BLaER1 (cell line): ENCODE measurements at regions not wholly inside any gene's neighbourhood (a gene's known extent, or its start where the extent isn't known, plus 50 kb on each side); places are given as distances from the start of the nearest gene placed in this dataset.

ENCODE experiments used
- H3K27ac ChIP-seq: shearing (Covaris generic); formaldehyde crosslinking; 2 replicates; pipeline ENCODE4 v1.8.1; 2022
- H3K27me3 ChIP-seq: shearing (Covaris generic); formaldehyde crosslinking; 2 replicates; pipeline ENCODE4 v1.8.1; 2022
- H3K36me3 ChIP-seq: shearing (Covaris generic); formaldehyde crosslinking; 2 replicates; pipeline ENCODE4 v1.8.1; 2022
- H3K4me1 ChIP-seq: shearing (Covaris generic); formaldehyde crosslinking; 2 replicates; pipeline ENCODE4 v1.8.1; 2022
- H3K4me2 ChIP-seq: shearing (Covaris generic); formaldehyde crosslinking; 2 replicates; pipeline ENCODE4 v1.8.1; 2022
- H3K4me3 ChIP-seq: shearing (Covaris generic); formaldehyde crosslinking; 2 replicates; pipeline ENCODE4 v1.8.1; 2022
- H3K9ac ChIP-seq: shearing (Covaris generic); formaldehyde crosslinking; 2 replicates; pipeline ENCODE4 v1.8.1; 2022
- H3K9me3 ChIP-seq: shearing (Covaris generic); formaldehyde crosslinking; 2 replicates; pipeline ENCODE4 v1.8.1; 2022
- H4K20me1 ChIP-seq: shearing (Covaris generic); formaldehyde crosslinking; 2 replicates; pipeline ENCODE4 v1.8.1; 2022
- Cebpa-rat ChIP-seq: shearing (Covaris generic); IDR thresholded peaks from 2 replicates; pipeline ENCODE4 v1.8.1; 2022

- Histone ChIP-seq H3K9ac (no peak overlapping the region), H3K4me3 (no peak overlapping the region), H3K4me1 (0 out of 2 replicates have a peak, but pooled peaks cover 10% of the 10 kb centered on the region), H3K9me3 (no peaks in the 10 kb centered on the region), H3K36me3 (no peaks in the 10 kb centered on the region), H3K27ac (no peak overlapping the region), H4K20me1 (no peaks in the 10 kb centered on the region), H3K4me2 (no peak overlapping the region), H3K27me3 (no peaks in the 10 kb centered on the region)
- TF ChIP-seq Cebpa-rat: no peak
Observed at GRCh38 chr7:108809356-108809755, 239.7 kb downstream of the DNAJB9 start.

- no peaks in the 10 kb centered on the region for H3K9me3 ChIP-seq
- 0 out of 2 replicates have a peak, but pooled peaks cover 10% of the 10 kb centered on the region for H3K4me1 ChIP-seq
- no peak overlapping the region for H3K4me2 ChIP-seq
- no peak for TF ChIP-seq Cebpa-rat
- H3K27me3 ChIP-seq: no peaks in the 10 kb centered on the region
- no peaks in the 10 kb centered on the region for H3K36me3 ChIP-seq
- H3K4me3 ChIP-seq: no peak overlapping the region
- no peaks in the 10 kb centered on the region for H4K20me1 ChIP-seq
- H3K9ac ChIP-seq: no peak overlapping the region
- no peak overlapping the region for H3K27ac ChIP-seq
Observed at GRCh38 chr7:108810756-108811385, 241.2 kb downstream of the DNAJB9 start.

- Histone ChIP-seq H3K27me3 (no peaks in the 10 kb centered on the region), H3K4me2 (no peak overlapping the region), H4K20me1 (no peaks in the 10 kb centered on the region), H3K4me3 (no peak overlapping the region), H3K36me3 (no peaks in the 10 kb centered on the region), H3K9ac (no peak overlapping the region), H3K9me3 (no peaks in the 10 kb centered on the region), H3K4me1 (0 out of 2 replicates have a peak, but pooled peaks cover 9% of the 10 kb centered on the region), H3K27ac (no peak overlapping the region)
- no peak for TF ChIP-seq Cebpa-rat
Observed at GRCh38 chr7:108813251-108814014, 243.8 kb downstream of the DNAJB9 start.

GRCh38 chr7:108815815-108816214, 246.1 kb downstream of the DNAJB9 start:
- Histone ChIP-seq H3K9me3 (no peaks in the 10 kb centered on the region), H3K27me3 (no peaks in the 10 kb centered on the region), H3K4me2 (no peak overlapping the region), H3K9ac (no peak overlapping the region), H3K4me1 (no peaks in the 10 kb centered on the region), H3K27ac (no peak overlapping the region), H3K36me3 (no peaks in the 10 kb centered on the region), H4K20me1 (no peaks in the 10 kb centered on the region), H3K4me3 (no peak overlapping the region)
- no peak for TF ChIP-seq Cebpa-rat

- no peaks in the 10 kb centered on the region for H4K20me1 ChIP-seq
- H3K27ac ChIP-seq: no peak overlapping the region
- no peak overlapping the region for H3K4me2 ChIP-seq
- no peak for TF ChIP-seq Cebpa-rat
- H3K4me1 ChIP-seq: no peaks in the 10 kb centered on the region
- H3K27me3 ChIP-seq: no peaks in the 10 kb centered on the region
- H3K9ac ChIP-seq: no peak overlapping the region
- no peak overlapping the region for H3K4me3 ChIP-seq
- H3K9me3 ChIP-seq: no peaks in the 10 kb centered on the region
- H3K36me3 ChIP-seq: no peaks in the 10 kb centered on the region
Observed at GRCh38 chr7:108818742-108819141, 249.1 kb downstream of the DNAJB9 start.

GRCh38 chr7:108824840-108825580, 255.3 kb downstream of the DNAJB9 start:
- no peaks in the 10 kb centered on the region for H3K36me3 ChIP-seq
- H3K4me1 ChIP-seq: no peaks in the 10 kb centered on the region
- no peaks in the 10 kb centered on the region for H4K20me1 ChIP-seq
- no peak for TF ChIP-seq Cebpa-rat
- H3K4me2 ChIP-seq: no peak overlapping the region
- H3K9ac ChIP-seq: no peak overlapping the region
- H3K27me3 ChIP-seq: no peaks in the 10 kb centered on the region
- no peak overlapping the region for H3K27ac ChIP-seq
- H3K4me3 ChIP-seq: no peak overlapping the region
- H3K9me3 ChIP-seq: no peaks in the 10 kb centered on the region

- no peak overlapping the region for H3K9ac ChIP-seq
- H3K9me3 ChIP-seq: no peaks in the 10 kb centered on the region
- H4K20me1 ChIP-seq: no peaks in the 10 kb centered on the region
- no peak overlapping the region for H3K4me3 ChIP-seq
- no peaks in the 10 kb centered on the region for H3K4me1 ChIP-seq
- TF ChIP-seq Cebpa-rat: no peak
- H3K27me3 ChIP-seq: no peaks in the 10 kb centered on the region
- no peak overlapping the region for H3K4me2 ChIP-seq
- no peak overlapping the region for H3K27ac ChIP-seq
- no peaks in the 10 kb centered on the region for H3K36me3 ChIP-seq
Observed at GRCh38 chr7:108825581-108825909, 255.9 kb downstream of the DNAJB9 start.

GRCh38 chr7:108836256-108836655, 266.6 kb downstream of the DNAJB9 start:
- Histone ChIP-seq H3K4me1 (peaks cover 14% of the 10 kb centered on the region), H4K20me1 (no peaks in the 10 kb centered on the region), H3K9me3 (no peaks in the 10 kb centered on the region), H3K27ac (no peak overlapping the region), H3K4me3 (no peak overlapping the region), H3K36me3 (no peaks in the 10 kb centered on the region), H3K4me2 (no peak overlapping the region), H3K27me3 (no peaks in the 10 kb centered on the region), H3K9ac (no peak overlapping the region)
- TF ChIP-seq Cebpa-rat: no peak

- Histone ChIP-seq H3K27ac (no peak overlapping the region), H4K20me1 (no peaks in the 10 kb centered on the region), H3K4me1 (peaks cover 14% of the 10 kb centered on the region), H3K4me2 (peak overlapping the region; percentile 36; the same call in 1 of the 2 replicates), H3K4me3 (no peak overlapping the region), H3K36me3 (no peaks in the 10 kb centered on the region), H3K27me3 (no peaks in the 10 kb centered on the region), H3K9me3 (no peaks in the 10 kb centered on the region), H3K9ac (no peak overlapping the region)
- no peak for TF ChIP-seq Cebpa-rat
Observed at GRCh38 chr7:108838198-108838597, 268.5 kb downstream of the DNAJB9 start.

- TF ChIP-seq Cebpa-rat: no peak
- no peaks in the 10 kb centered on the region for H4K20me1 ChIP-seq
- no peaks in the 10 kb centered on the region for H3K27me3 ChIP-seq
- H3K9ac ChIP-seq: no peak overlapping the region
- no peaks in the 10 kb centered on the region for H3K9me3 ChIP-seq
- no peak overlapping the region for H3K4me3 ChIP-seq
- no peaks in the 10 kb centered on the region for H3K36me3 ChIP-seq
- no peak overlapping the region for H3K27ac ChIP-seq
- H3K4me2 ChIP-seq: no peak overlapping the region
- peaks cover 14% of the 10 kb centered on the region for H3K4me1 ChIP-seq
Observed at GRCh38 chr7:108839076-108839475, 269.4 kb downstream of the DNAJB9 start.
